ENCODE measurements at regions not wholly inside any gene's neighbourhood (a gene's known extent, or its start where the extent isn't known, plus 50 kb on each side); places are given as distances from the start of the nearest gene placed in this dataset.
A peak's percentile ranks its signal among the peaks of the same experiment; 100 is the strongest.

- peak; percentile 45 for DNase-seq (ENCODE audit: low read depth)
These were observed 68.6 kb upstream of the FOXA2 start for GRCh38 chr20:22652681-22653588.

- no peak for DNase-seq (ENCODE audit: low read depth)
These were observed 69.6 kb upstream of the FOXA2 start for GRCh38 chr20:22653658-22654642.

- DNase-seq (ENCODE audit: low read depth) = no peak
These were observed 79.2 kb upstream of the FOXA2 start for GRCh38 chr20:22663528-22664025.

GRCh38 chr20:22667198-22667597 lies 82.8 kb upstream of the FOXA2 start:
- no peak for DNase-seq (ENCODE audit: low read depth)

- no peak for DNase-seq (ENCODE audit: low read depth)
These were observed 87.8 kb upstream of the FOXA2 start for GRCh38 chr20:22672191-22672590.

- DNase-seq (ENCODE audit: low read depth) = no peak
These were observed 89.1 kb upstream of the FOXA2 start for GRCh38 chr20:22673467-22673866.

- DNase-seq (ENCODE audit: low read depth) = no peak
These were observed 91.0 kb upstream of the FOXA2 start for GRCh38 chr20:22675341-22675740.

- no peak for DNase-seq (ENCODE audit: low read depth)
These were observed 94.3 kb upstream of the FOXA2 start for GRCh38 chr20:22678678-22679077.

GRCh38 chr20:22679197-22679596 lies 94.8 kb upstream of the FOXA2 start:
- no peak for DNase-seq (ENCODE audit: low read depth)

GRCh38 chr20:22680031-22680740 lies 95.8 kb upstream of the FOXA2 start:
- no peak for DNase-seq (ENCODE audit: low read depth)

GRCh38 chr20:22681591-22682248 lies 97.3 kb upstream of the FOXA2 start:
- DNase-seq (ENCODE audit: low read depth) = no peak

- no peak for DNase-seq (ENCODE audit: low read depth)
These were observed 98.0 kb upstream of the FOXA2 start for GRCh38 chr20:22682381-22682780.

- DNase-seq (ENCODE audit: low read depth) = peak; percentile 77
These were observed 99.8 kb upstream of the FOXA2 start for GRCh38 chr20:22684072-22684762.

- peak; percentile 13 for DNase-seq (ENCODE audit: low read depth)
These were observed 100.5 kb upstream of the FOXA2 start for GRCh38 chr20:22684763-22685443.

- DNase-seq (ENCODE audit: low read depth) = peak; percentile 81
These were observed 101.7 kb upstream of the FOXA2 start for GRCh38 chr20:22686097-22686496.

- no peak for DNase-seq (ENCODE audit: low read depth)
These were observed 103.4 kb upstream of the FOXA2 start for GRCh38 chr20:22687676-22688349.

- DNase-seq (ENCODE audit: low read depth) = no peak
These were observed 104.1 kb upstream of the FOXA2 start for GRCh38 chr20:22688485-22688884.

- DNase-seq (ENCODE audit: low read depth) = no peak
These were observed 104.9 kb upstream of the FOXA2 start for GRCh38 chr20:22689266-22689665.

GRCh38 chr20:22690000-22690399 lies 105.6 kb upstream of the FOXA2 start:
- no peak for DNase-seq (ENCODE audit: low read depth)
